Type B pancreatic cell (in vitro differentiated cells): ENCODE measurements at regions not wholly inside any gene's neighbourhood (a gene's known extent, or its start where the extent isn't known, plus 50 kb on each side); places are given as distances from the start of the nearest gene placed in this dataset.

Source experiments
- DNase-seq: peaks from one replicate; pipeline ENCODE4 v3.0.0; 2021; ENCODE audit warnings: mixed read lengths; ENCODE audit not compliant: unreplicated experiment; ENCODE audit errors: extremely low spot score
- H3K27ac Mint-ChIP-seq: 2 replicates; pipeline ENCODE4 v1.8.0; 2021; ENCODE audit warnings: mild to moderate bottlenecking, mixed read lengths
- H3K27me3 Mint-ChIP-seq: 2 replicates; pipeline ENCODE4 v1.8.0; 2021; ENCODE audit warnings: mixed read lengths
- H3K36me3 Mint-ChIP-seq: 2 replicates; pipeline ENCODE4 v1.8.0; 2021; ENCODE audit warnings: mixed read lengths
- H3K4me1 Mint-ChIP-seq: one replicate; pipeline ENCODE4 v1.8.0; 2021; ENCODE audit warnings: mixed read lengths; ENCODE audit not compliant: unreplicated experiment
- H3K4me3 Mint-ChIP-seq: 2 replicates; pipeline ENCODE4 v1.8.0; 2021; ENCODE audit warnings: mild to moderate bottlenecking, mixed read lengths
- H3K9me3 Mint-ChIP-seq: 2 replicates; pipeline ENCODE4 v1.8.0; 2021; ENCODE audit warnings: mixed read lengths
- CTCF ChIP-seq: fragments of 200-600 bp; sonication (generic); conservative IDR thresholded peaks from 2 replicates; pipeline ENCODE4 v1.5.0; 2021; ENCODE audit warnings: antibody characterized with exemption, mild to moderate bottlenecking

- no peak for DNase-seq
- H3K36me3 Mint-ChIP-seq, result no peaks in the 10 kb centered on the region
- no peak overlapping the region for H3K27ac Mint-ChIP-seq
- no peak for TF ChIP-seq CTCF
- no peaks in the 10 kb centered on the region for H3K9me3 Mint-ChIP-seq
- H3K4me3 Mint-ChIP-seq, result no peak overlapping the region
- no peaks in the 10 kb centered on the region for H3K4me1 Mint-ChIP-seq
- H3K27me3 Mint-ChIP-seq, result peaks cover 7% of the 10 kb centered on the region
Observed at GRCh38 chr3:106030627-106030963, 161.8 kb upstream of the CBLB start.

GRCh38 chr3:106032479-106032878 is 163.7 kb upstream of the CBLB start:
- Mint-ChIP-seq H3K27ac (no peak overlapping the region), H3K36me3 (no peaks in the 10 kb centered on the region), H3K4me3 (no peak overlapping the region), H3K4me1 (no peaks in the 10 kb centered on the region), H3K9me3 (no peaks in the 10 kb centered on the region), H3K27me3 (peaks cover 7% of the 10 kb centered on the region)
- no peak for TF ChIP-seq CTCF
- no peak for DNase-seq

- TF ChIP-seq CTCF, result no peak
- Mint-ChIP-seq H3K9me3 (no peaks in the 10 kb centered on the region), H3K4me1 (no peaks in the 10 kb centered on the region), H3K36me3 (no peaks in the 10 kb centered on the region), H3K27ac (no peak overlapping the region), H3K27me3 (peaks cover 7% of the 10 kb centered on the region), H3K4me3 (no peak overlapping the region)
- no peak for DNase-seq
Observed at GRCh38 chr3:106033654-106034053, 164.8 kb upstream of the CBLB start.

GRCh38 chr3:106034313-106034712 is 165.5 kb upstream of the CBLB start:
- no peaks in the 10 kb centered on the region for H3K36me3 Mint-ChIP-seq
- no peak for DNase-seq
- TF ChIP-seq CTCF, result no peak

GRCh38 chr3:106035619-106036018 is 166.8 kb upstream of the CBLB start:
- Mint-ChIP-seq H3K4me3 (no peak overlapping the region), H3K4me1 (no peaks in the 10 kb centered on the region), H3K27me3 (peaks cover 7% of the 10 kb centered on the region), H3K36me3 (peaks cover 5% of the 10 kb centered on the region), H3K9me3 (no peaks in the 10 kb centered on the region), H3K27ac (no peak overlapping the region)
- DNase-seq, result no peak
- TF ChIP-seq CTCF, result no peak

More at GRCh38 chr3:106034313-106034712, 165.5 kb upstream of the CBLB start:
- H3K4me3 Mint-ChIP-seq, result no peak overlapping the region
- peaks cover 7% of the 10 kb centered on the region for H3K27me3 Mint-ChIP-seq
- H3K9me3 Mint-ChIP-seq, result no peaks in the 10 kb centered on the region
- H3K27ac Mint-ChIP-seq, result no peak overlapping the region
- H3K4me1 Mint-ChIP-seq, result no peaks in the 10 kb centered on the region

- DNase-seq, result no peak
- Mint-ChIP-seq H3K4me3 (no peak overlapping the region), H3K9me3 (no peaks in the 10 kb centered on the region), H3K4me1 (no peaks in the 10 kb centered on the region), H3K27me3 (peaks cover 7% of the 10 kb centered on the region), H3K27ac (no peak overlapping the region), H3K36me3 (peaks cover 5% of the 10 kb centered on the region)
- no peak for TF ChIP-seq CTCF
Observed at GRCh38 chr3:106036696-106037095, 167.9 kb upstream of the CBLB start.
